ENCODE measurements at regions not wholly inside any gene's neighbourhood (a gene's known extent, or its start where the extent isn't known, plus 50 kb on each side); places are given as distances from the start of the nearest gene placed in this dataset.
"Not testable (repeated sequence)": the region's sequence is repeated elsewhere in the genome, so short reads cannot be mapped to it uniquely, and the experiment has no call there.

GRCh38 chr14:105890474-105891220, 364.3 kb downstream of the TMEM121 start:
- no peak for DNase-seq (ENCODE audit: low spot score)

- no peak for DNase-seq (ENCODE audit: low spot score)
These were observed 364.8 kb downstream of the TMEM121 start for GRCh38 chr14:105891221-105891602.

GRCh38 chr14:105891631-105892452, 365.5 kb downstream of the TMEM121 start:
- no peak for DNase-seq (ENCODE audit: low spot score)

GRCh38 chr14:105892453-105893441, 366.4 kb downstream of the TMEM121 start:
- DNase-seq (ENCODE audit: low spot score) = not testable (repeated sequence)

GRCh38 chr14:105893686-105894085, 367.3 kb downstream of the TMEM121 start:
- DNase-seq (ENCODE audit: low spot score) = not testable (repeated sequence)

GRCh38 chr14:105894125-105894977, 368.0 kb downstream of the TMEM121 start:
- DNase-seq (ENCODE audit: low spot score) = no peak

GRCh38 chr14:105894978-105895881, 368.8 kb downstream of the TMEM121 start:
- no peak for DNase-seq (ENCODE audit: low spot score)

GRCh38 chr14:105896206-105896605, 369.8 kb downstream of the TMEM121 start:
- DNase-seq (ENCODE audit: low spot score) = not testable (repeated sequence)

- not testable (repeated sequence) for DNase-seq (ENCODE audit: low spot score)
These were observed 370.8 kb downstream of the TMEM121 start for GRCh38 chr14:105896961-105897724.

- no peak for DNase-seq (ENCODE audit: low spot score)
These were observed 371.3 kb downstream of the TMEM121 start for GRCh38 chr14:105897725-105898113.

- DNase-seq (ENCODE audit: low spot score) = no peak
These were observed 372.2 kb downstream of the TMEM121 start for GRCh38 chr14:105898482-105899010.

GRCh38 chr14:105899071-105899641, 372.8 kb downstream of the TMEM121 start:
- DNase-seq (ENCODE audit: low spot score) = no peak

- DNase-seq (ENCODE audit: low spot score) = no peak
These were observed 373.4 kb downstream of the TMEM121 start for GRCh38 chr14:105899657-105900397.

GRCh38 chr14:105900398-105901160, 374.2 kb downstream of the TMEM121 start:
- no peak for DNase-seq (ENCODE audit: low spot score)

GRCh38 chr14:105901226-105901625, 374.8 kb downstream of the TMEM121 start:
- no peak for DNase-seq (ENCODE audit: low spot score)

- no peak for DNase-seq (ENCODE audit: low spot score)
These were observed 375.9 kb downstream of the TMEM121 start for GRCh38 chr14:105902131-105902898.

GRCh38 chr14:105902899-105903165, 376.4 kb downstream of the TMEM121 start:
- DNase-seq (ENCODE audit: low spot score) = not testable (repeated sequence)
